Caco-2 (cell line): ENCODE measurements at regions not wholly inside any gene's neighbourhood (a gene's known extent, or its start where the extent isn't known, plus 50 kb on each side); places are given as distances from the start of the nearest gene placed in this dataset.

Source experiments
- BruUV-seq: library from RNA; stranded (reverse); fragments of 400-500 nt; replicated peaks from 2 replicates; lab custom pipeline; 2021; lab: Mats Ljungman, UMichigan
- CTCF ChIA-PET: fragments of 300-600 bp; sonication (Branson Sonifier 250); formaldehyde crosslinking; loops from one replicate; lab custom pipeline; 2022; ENCODE audit warnings: antibody characterized with exemption; lab: Charles Lee
- POLR2A ChIA-PET: fragments of 300-600 bp; sonication (Branson Sonifier 250); formaldehyde crosslinking; loops from one replicate; lab custom pipeline; 2022; ENCODE audit warnings: antibody characterized with exemption; lab: Charles Lee
- DNase-seq, 2 experiments: peaks; one replicate each; pipeline versions ENCODE4 v3.0.0 to v3.0.0-alpha.2; 2020 to 2022
- H3K27me3 ChIP-seq: replicated peaks from 2 replicates; pipeline ENCODE4 v1.6.0; 2011; ENCODE audit warnings: low read length; ENCODE audit not compliant: control insufficient read depth, insufficient read depth
- H3K36me3 ChIP-seq: 2 replicates; pipeline ENCODE4 v1.5.1; 2011; ENCODE audit warnings: low read length; ENCODE audit not compliant: control insufficient read depth, insufficient read depth
- H3K4me1 ChIP-seq: fragments of 250-450 bp; sonication (Bioruptor Pico); 2 replicates; pipeline ENCODE4 v1.5.1; 2020; ENCODE audit warnings: mild to moderate bottlenecking
- H3K4me3 ChIP-seq: 2 replicates; pipeline ENCODE4 v1.5.1; 2011; ENCODE audit warnings: low read depth, mild to moderate bottlenecking, control low read depth, low read length
- H3K9me3 ChIP-seq: fragments of 250-450 bp; sonication (Bioruptor Pico); 2 replicates; pipeline ENCODE4 v1.5.1; 2020; ENCODE audit warnings: mild to moderate bottlenecking, moderate library complexity
- H3K27ac Mint-ChIP-seq: one replicate; pipeline ENCODE4 v1.8.0; 2022; ENCODE audit warnings: mixed read lengths; ENCODE audit not compliant: unreplicated experiment
- H3K27me3 Mint-ChIP-seq: one replicate; pipeline ENCODE4 v1.8.0; 2022; ENCODE audit warnings: mixed read lengths; ENCODE audit not compliant: insufficient read depth, unreplicated experiment
- H3K36me3 Mint-ChIP-seq: one replicate; pipeline ENCODE4 v1.8.0; 2022; ENCODE audit warnings: mild to moderate bottlenecking, mixed read lengths; ENCODE audit not compliant: insufficient read depth, unreplicated experiment
- H3K4me1 Mint-ChIP-seq: one replicate; pipeline ENCODE4 v1.8.0; 2022; ENCODE audit warnings: low read depth, mixed read lengths; ENCODE audit not compliant: unreplicated experiment
- H3K4me3 Mint-ChIP-seq: one replicate; pipeline ENCODE4 v1.8.0; 2022; ENCODE audit warnings: mild to moderate bottlenecking, moderate library complexity, mixed read lengths; ENCODE audit not compliant: unreplicated experiment
- H3K9me3 Mint-ChIP-seq: one replicate; pipeline ENCODE4 v1.8.0; 2022; ENCODE audit warnings: mixed read lengths; ENCODE audit not compliant: unreplicated experiment
- intact Hi-C: fragments of 100-400 bp; cut with micrococcal nuclease; formaldehyde crosslinking; loops from one replicate; pipeline ENCODE4 v1.10.0; 2022; ENCODE audit not compliant: unreplicated experiment
- TF ChIP-seq, protein P1 (sequence below), 2 experiments: fragments of 200-600 bp in 1 of 2; IDR thresholded peaks; 1 replicate in 1 of 2; 2 replicates in 1 of 2; pipeline versions ENCODE4 v1.5.1 to v1.8.0; 2011 to 2022; ENCODE audit warnings: antibody characterized with exemption in 1 of 2, control low read depth in 1 of 2, inconsistent platforms in 1 of 2, low read depth in 1 of 2, low read length in 1 of 2, mild to moderate bottlenecking in 1 of 2, moderate library complexity in 1 of 2; ENCODE audit not compliant: insufficient read depth in 1 of 2, severe bottlenecking in 1 of 2, unreplicated experiment in 1 of 2

DNA sequence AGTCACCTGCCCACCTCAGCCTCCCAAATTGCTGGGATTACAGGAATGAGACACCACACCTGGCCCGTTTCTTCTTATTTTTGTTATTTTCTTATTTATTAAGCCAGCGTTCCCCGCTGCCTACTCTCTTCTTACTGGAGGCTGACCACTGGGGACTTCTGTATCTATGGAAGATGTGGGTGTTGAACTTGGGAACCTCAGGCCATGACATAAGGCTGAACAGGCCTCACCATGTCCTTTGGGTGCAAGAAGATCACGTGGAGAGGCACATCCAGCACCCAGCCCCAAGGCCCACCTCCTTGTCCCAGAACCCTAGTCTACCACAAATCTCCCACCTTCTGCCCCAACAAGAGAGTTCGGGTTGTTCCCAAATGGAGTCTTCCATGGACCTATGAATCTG, 59.4 kb upstream of the NEK6 start:
- H3K4me3 ChIP-seq = no peak overlapping the region
- TF ChIP-seq, protein P1, sequence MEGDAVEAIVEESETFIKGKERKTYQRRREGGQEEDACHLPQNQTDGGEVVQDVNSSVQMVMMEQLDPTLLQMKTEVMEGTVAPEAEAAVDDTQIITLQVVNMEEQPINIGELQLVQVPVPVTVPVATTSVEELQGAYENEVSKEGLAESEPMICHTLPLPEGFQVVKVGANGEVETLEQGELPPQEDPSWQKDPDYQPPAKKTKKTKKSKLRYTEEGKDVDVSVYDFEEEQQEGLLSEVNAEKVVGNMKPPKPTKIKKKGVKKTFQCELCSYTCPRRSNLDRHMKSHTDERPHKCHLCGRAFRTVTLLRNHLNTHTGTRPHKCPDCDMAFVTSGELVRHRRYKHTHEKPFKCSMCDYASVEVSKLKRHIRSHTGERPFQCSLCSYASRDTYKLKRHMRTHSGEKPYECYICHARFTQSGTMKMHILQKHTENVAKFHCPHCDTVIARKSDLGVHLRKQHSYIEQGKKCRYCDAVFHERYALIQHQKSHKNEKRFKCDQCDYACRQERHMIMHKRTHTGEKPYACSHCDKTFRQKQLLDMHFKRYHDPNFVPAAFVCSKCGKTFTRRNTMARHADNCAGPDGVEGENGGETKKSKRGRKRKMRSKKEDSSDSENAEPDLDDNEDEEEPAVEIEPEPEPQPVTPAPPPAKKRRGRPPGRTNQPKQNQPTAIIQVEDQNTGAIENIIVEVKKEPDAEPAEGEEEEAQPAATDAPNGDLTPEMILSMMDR (IDR thresholded peaks at IDR 0.05; ENCODE audit: insufficient read depth in 1 of 2, low read depth in 1 of 2, low read length in 1 of 2, severe bottlenecking in 1 of 2, unreplicated experiment in 1 of 2) = no peak
- POLR2A ChIA-PET = no interaction called here

DNA sequence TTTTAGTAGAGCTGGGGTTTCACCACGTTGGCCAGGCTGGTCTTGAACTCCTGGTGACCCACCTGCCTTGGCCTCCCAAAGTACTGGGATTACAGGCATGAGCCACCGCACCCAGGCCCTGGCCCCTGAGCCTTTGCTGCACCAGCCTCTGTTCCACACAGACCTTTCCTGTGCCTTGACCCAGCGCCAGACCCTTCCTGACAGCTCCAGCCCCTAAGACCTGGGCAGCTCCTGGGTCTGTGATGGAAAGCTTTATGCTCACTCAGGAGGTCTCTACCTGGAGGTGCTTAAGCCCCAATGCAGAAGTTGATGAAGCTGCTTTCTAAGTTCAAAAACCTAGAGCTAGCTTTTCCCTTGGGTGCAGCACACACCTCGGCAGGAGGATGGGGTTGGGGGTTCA, 58.8 kb upstream of the NEK6 start:
- Mint-ChIP-seq H3K36me3 (no peaks in the 10 kb centered on the region), H3K9me3 (peaks cover 8% of the 10 kb centered on the region), H3K27ac (no peak overlapping the region), H3K4me1 (no peaks in the 10 kb centered on the region), H3K27me3 (peaks cover 9% of the 10 kb centered on the region), H3K4me3 (no peak overlapping the region)
- Histone ChIP-seq H3K36me3 (no peaks in the 10 kb centered on the region), H3K9me3 (peaks cover 5% of the 10 kb centered on the region; the same call in 1 of the 2 replicates), H3K4me3 (no peak overlapping the region), H3K27me3 (no peaks in the 10 kb centered on the region), H3K4me1 (no peaks in the 10 kb centered on the region)
- no peak for DNase-seq
- CTCF ChIA-PET = no interaction called here
- POLR2A ChIA-PET = no interaction called here
- intact Hi-C loops = no loop called here
- TF ChIP-seq, protein P1 (IDR thresholded peaks at IDR 0.05; ENCODE audit: insufficient read depth in 1 of 2, low read depth in 1 of 2, low read length in 1 of 2, severe bottlenecking in 1 of 2, unreplicated experiment in 1 of 2) = no peak
- BruUV-seq = no TSS peak

More for the DNA sequence above, 59.4 kb upstream of the NEK6 start:
- CTCF ChIA-PET = no interaction called here
- peaks cover 8% of the 10 kb centered on the region for H3K9me3 Mint-ChIP-seq
- no peaks in the 10 kb centered on the region for H3K4me1 Mint-ChIP-seq
- Histone ChIP-seq H3K36me3 (no peaks in the 10 kb centered on the region), H3K4me1 (no peaks in the 10 kb centered on the region), H3K27me3 (no peaks in the 10 kb centered on the region), H3K9me3 (peaks cover 5% of the 10 kb centered on the region; the same call in 1 of the 2 replicates)
- H3K27me3 Mint-ChIP-seq = peaks cover 3% of the 10 kb centered on the region
- H3K4me3 Mint-ChIP-seq = no peak overlapping the region
- BruUV-seq = no TSS peak
- intact Hi-C loops = no loop called here
- H3K36me3 Mint-ChIP-seq = no peaks in the 10 kb centered on the region
- H3K27ac Mint-ChIP-seq = no peak overlapping the region
- DNase-seq = no peak

DNA sequence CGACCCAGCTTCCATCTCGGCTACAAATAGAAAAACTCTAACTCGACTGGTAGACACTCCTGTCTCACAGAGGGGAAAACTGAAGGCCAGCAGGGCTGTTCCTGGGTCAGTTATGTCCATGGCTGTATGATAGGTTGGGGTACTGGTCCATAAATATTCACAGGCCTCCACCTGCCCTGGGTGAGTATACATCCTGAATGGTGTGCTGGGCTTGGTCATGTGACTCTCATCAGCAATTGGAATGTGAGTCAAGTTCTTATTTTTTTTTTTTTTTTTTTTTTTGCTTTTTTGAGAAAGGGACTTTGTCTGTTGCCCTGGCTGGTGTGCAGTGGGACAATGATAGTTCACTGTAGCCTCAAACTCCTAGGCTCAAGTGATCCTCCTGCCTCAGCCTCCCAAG, 58.3 kb upstream of the NEK6 start:
- TF ChIP-seq, protein P1 (IDR thresholded peaks at IDR 0.05; ENCODE audit: insufficient read depth in 1 of 2, low read depth in 1 of 2, low read length in 1 of 2, severe bottlenecking in 1 of 2, unreplicated experiment in 1 of 2) = no peak
- Mint-ChIP-seq H3K4me3 (no peak overlapping the region), H3K4me1 (no peaks in the 10 kb centered on the region), H3K27me3 (peaks cover 10% of the 10 kb centered on the region), H3K27ac (no peak overlapping the region), H3K36me3 (no peaks in the 10 kb centered on the region), H3K9me3 (peaks cover 8% of the 10 kb centered on the region)
- CTCF ChIA-PET = no interaction called here
- H3K4me3 ChIP-seq = no peak overlapping the region
- no peaks in the 10 kb centered on the region for H3K27me3 ChIP-seq
- H3K9me3 ChIP-seq = peaks cover under 1% of the 10 kb centered on the region; the same call in 1 of the 2 replicates
- H3K36me3 ChIP-seq = no peaks in the 10 kb centered on the region
- peak in 1 of 2 experiments; percentile 7 for DNase-seq
- H3K4me1 ChIP-seq = no peaks in the 10 kb centered on the region
- intact Hi-C loops = no loop called here
- POLR2A ChIA-PET = no interaction called here
- BruUV-seq = no TSS peak
